A549 (cell line): ENCODE measurements at regions not wholly inside any gene's neighbourhood (a gene's known extent, or its start where the extent isn't known, plus 50 kb on each side); places are given as distances from the start of the nearest gene placed in this dataset.

Experiments used
- ATAC-seq, 2 experiments: fragments of 200-7000 bp in 1 of 2; fragments of >200 bp in 1 of 2; cut with Nextera tagmentation in 1 of 2; cut with Tn5 transposase in 1 of 2; 3 replicates each; pipeline versions ENCODE4 v1.8.0 to v1.9.1; 2018 to 2020; ENCODE audit warnings: mild to moderate bottlenecking in 1 of 2, moderate library complexity in 1 of 2
- CTCF ChIA-PET: fragments of 300-600 bp; sonication (Branson Sonifier 250); formaldehyde crosslinking; extraction: SDS; loops from one replicate; lab custom pipeline; 2021; ENCODE audit warnings: antibody characterized with exemption, inconsistent platforms; lab: Yijun Ruan, JAX
- POLR2A ChIA-PET: fragments of 350-600 bp; formaldehyde crosslinking; extraction: SDS; loops from one replicate; lab custom pipeline; 2021; ENCODE audit warnings: antibody characterized with exemption, inconsistent platforms; lab: Yijun Ruan, JAX
- DNase-seq, 2 experiments: peaks; one replicate each; pipeline versions ENCODE4 v3.0.0 to v3.0.0-alpha.2; 2011 to 2016; ENCODE audit warnings: low read depth in 1 of 2, low spot score in 1 of 2
- FAIRE-seq: peaks from 2 replicates; lab custom pipeline; 2011; peaks lifted over from hg19 to GRCh38; lab: Jason Lieb, UNC
- H3K27ac ChIP-seq, 2 experiments: fragments of >200 bp; sonication (Bioruptor Twin); formaldehyde crosslinking; 3 replicates each; pipeline ENCODE4 v1.5.1; 2016 to 2017
- H3K4me1 ChIP-seq: fragments of >200 bp; sonication (Bioruptor Twin); formaldehyde crosslinking; 3 replicates; pipeline ENCODE4 v1.6.1; 2016
- H3K4me2 ChIP-seq: fragments of >200 bp; sonication (Bioruptor Twin); formaldehyde crosslinking; 3 replicates; pipeline ENCODE4 v1.6.1; 2016
- H3K4me3 ChIP-seq: fragments of >200 bp; sonication (Bioruptor Twin); formaldehyde crosslinking; 3 replicates; pipeline ENCODE4 v1.5.1; 2016
- H3K9me3 ChIP-seq: fragments of >200 bp; sonication (Bioruptor Twin); formaldehyde crosslinking; 3 replicates; pipeline ENCODE4 v1.6.1; 2016
- BHLHE40 ChIP-seq: IDR thresholded peaks from 2 replicates; pipeline ENCODE4 v1.6.1; 2012; ENCODE audit warnings: low read depth, low read length, inconsistent platforms
- CBX8 ChIP-seq: fragments of 200-600 bp; sonication (generic); IDR thresholded peaks from 2 replicates; pipeline ENCODE4 v1.6.1; 2016
- CEBPB ChIP-seq, 2 experiments: fragments of >200 bp in 1 of 2; sonication (Bioruptor Twin) in 1 of 2; formaldehyde crosslinking in 1 of 2; IDR thresholded peaks; 2 replicates each; pipeline ENCODE4 v1.6.1; 2012 to 2016
- CHD2 ChIP-seq: fragments of 150-350 bp; IDR thresholded peaks from 2 replicates; pipeline ENCODE4 v1.6.1; 2014; ENCODE audit warnings: low read length; ENCODE audit not compliant: partially characterized antibody
- E2F6 ChIP-seq: IDR thresholded peaks from 2 replicates; pipeline ENCODE4 v1.6.1; 2012; ENCODE audit warnings: low read depth, borderline replicate concordance
- ELK1 ChIP-seq: fragments of 150-350 bp; IDR thresholded peaks from 2 replicates; pipeline ENCODE4 v1.6.1; 2014; ENCODE audit warnings: low read depth, mild to moderate bottlenecking, low read length
- FOSB ChIP-seq: fragments of 250-450 bp; sonication (Bioruptor Pico); IDR thresholded peaks from 2 replicates; pipeline ENCODE4 v1.5.0; 2020; ENCODE audit warnings: mild to moderate bottlenecking, moderate library complexity
- HDAC2 ChIP-seq: fragments of 200-600 bp; sonication (generic); IDR thresholded peaks from 2 replicates; pipeline ENCODE4 v1.6.1; 2016
- HEYL ChIP-seq: fragments of 250-450 bp; sonication (Bioruptor Pico); IDR thresholded peaks from 2 replicates; pipeline ENCODE4 v1.8.0; 2021; ENCODE audit warnings: mild to moderate bottlenecking, moderate library complexity
- HOXB13 ChIP-seq: fragments of 250-450 bp; sonication (Bioruptor Pico); IDR thresholded peaks from 2 replicates; pipeline ENCODE4 v1.5.0; 2020; ENCODE audit warnings: low read depth, mild to moderate bottlenecking, moderate library complexity
- JUNB ChIP-seq: fragments of >200 bp; sonication (Bioruptor Twin); formaldehyde crosslinking; IDR thresholded peaks from 2 replicates; pipeline ENCODE4 v1.6.1; 2016
- MAZ ChIP-seq: fragments of 150-350 bp; IDR thresholded peaks from 2 replicates; pipeline ENCODE4 v1.6.1; 2014; ENCODE audit warnings: antibody characterized with exemption, low read depth, low read length, borderline replicate concordance
- NPAS2 ChIP-seq: fragments of 250-450 bp; sonication (Bioruptor Pico); IDR thresholded peaks from 2 replicates; pipeline ENCODE4 v1.8.0; 2022; ENCODE audit warnings: mild to moderate bottlenecking, moderate library complexity, borderline replicate concordance
- PHF8 ChIP-seq: fragments of 200-600 bp; sonication (generic); IDR thresholded peaks from 2 replicates; pipeline ENCODE4 v1.6.1; 2016; ENCODE audit warnings: low read depth, mild to moderate bottlenecking, antibody characterized with exemption, moderate library complexity, borderline replicate concordance
- POLR2A ChIP-seq: IDR thresholded peaks from 2 replicates; pipeline ENCODE4 v1.6.1; 2012; ENCODE audit warnings: mild to moderate bottlenecking, low read length
- RAD21 ChIP-seq, 2 experiments: fragments of >200 bp in 1 of 2; sonication (Bioruptor Twin) in 1 of 2; formaldehyde crosslinking in 1 of 2; IDR thresholded peaks in 1 of 2; conservative IDR thresholded peaks in 1 of 2; 2 replicates in 1 of 2; 3 replicates in 1 of 2; pipeline ENCODE4 v1.6.1; 2012 to 2018; ENCODE audit warnings: inconsistent platforms in 1 of 2
- RARB ChIP-seq: fragments of 250-450 bp; sonication (Bioruptor Pico); IDR thresholded peaks from 2 replicates; pipeline ENCODE4 v1.8.0; 2021; ENCODE audit warnings: mild to moderate bottlenecking, moderate library complexity
- RCOR1 ChIP-seq: fragments of 150-350 bp; IDR thresholded peaks from 2 replicates; pipeline ENCODE4 v1.6.1; 2014; ENCODE audit warnings: antibody characterized with exemption, low read length, low read depth
- RFX5 ChIP-seq: fragments of 450-650 bp; IDR thresholded peaks from 2 replicates; pipeline ENCODE4 v1.7.1; 2014; ENCODE audit warnings: antibody characterized with exemption, mild to moderate bottlenecking, moderate library complexity
- RNF2 ChIP-seq: fragments of 200-600 bp; sonication (generic); IDR thresholded peaks from 2 replicates; pipeline ENCODE4 v1.6.1; 2016; ENCODE audit warnings: low read depth, mild to moderate bottlenecking, antibody characterized with exemption, moderate library complexity, borderline replicate concordance
- SMC3 ChIP-seq: fragments of >200 bp; sonication (Bioruptor Twin); formaldehyde crosslinking; IDR thresholded peaks from 3 replicates; pipeline ENCODE4 v1.6.1; 2018; ENCODE audit warnings: inconsistent platforms
- USF2 ChIP-seq: fragments of 450-650 bp; IDR thresholded peaks from 2 replicates; pipeline ENCODE4 v1.6.1; 2014; ENCODE audit warnings: antibody characterized with exemption
- ZC3H11A ChIP-seq: fragments of 450-650 bp; IDR thresholded peaks from 2 replicates; pipeline ENCODE4 v1.6.1; 2014; ENCODE audit warnings: antibody characterized with exemption, mild to moderate bottlenecking
- ZFP36 ChIP-seq: fragments of 450-650 bp; IDR thresholded peaks from 2 replicates; pipeline ENCODE4 v1.6.1; 2014; ENCODE audit warnings: borderline replicate concordance; ENCODE audit not compliant: partially characterized antibody
- ZNF302 ChIP-seq: fragments of 250-450 bp; sonication (Bioruptor Pico); IDR thresholded peaks from 2 replicates; pipeline ENCODE4 v1.9.0; 2021; ENCODE audit warnings: inconsistent platforms, mild to moderate bottlenecking, moderate library complexity
- WGBS: methylation state at CpG from one replicate; pipeline ENCODE4 v1.1.6; 2017; ENCODE audit errors: missing lambda C conversion rate; 5-methylcytosine and 5-hydroxymethylcytosine counted together
- TF ChIP-seq, protein P1 (sequence below): IDR thresholded peaks from 2 replicates; pipeline ENCODE4 v1.6.1; 2012

GRCh38 chr4:151833174-151833573 is 72.4 kb upstream of the GATB start:
- no peaks in the 10 kb centered on the region for H3K4me1 ChIP-seq
- no peak for DNase-seq
- TF ChIP-seq USF2 = no peak
- no peak for TF ChIP-seq E2F6
- no peak for TF ChIP-seq CEBPB (IDR thresholded peaks at IDR 0.05)
- no peak for TF ChIP-seq JUNB
- no peak for TF ChIP-seq ZFP36
- TF ChIP-seq RCOR1 = no peak
- TF ChIP-seq BHLHE40 = no peak
- no peak for TF ChIP-seq PHF8
- no peak for TF ChIP-seq ZNF302 (CRISPR knock-in tag)
- no peak for TF ChIP-seq POLR2A
- TF ChIP-seq RFX5 = no peak
- no peak for TF ChIP-seq RNF2
- TF ChIP-seq, all 56 proteins: peak for 0
- FAIRE-seq (no peak), ATAC-seq (no peak)
- Histone ChIP-seq H3K27ac (no peak overlapping the region), H3K4me3 (no peak overlapping the region), H3K9me3 (no peaks in the 10 kb centered on the region), H3K4me2 (no peak overlapping the region)
- POLR2A ChIA-PET = no interaction called here
- CTCF ChIA-PET = no interaction called here

GRCh38 chr4:151831526-151831925 is 70.7 kb upstream of the GATB start:
- no peak for ATAC-seq
- CTCF ChIA-PET = interaction anchor here (0.7 to 1.4 kb wide), 3 partner anchors 13 to 517 kb away, joined by 3 to 4 read pairs (median 3); no protein-coding TSS in a partner anchor
- Histone ChIP-seq H3K9me3 (no peaks in the 10 kb centered on the region), H3K27ac (no peak overlapping the region), H3K4me2 (no peak overlapping the region), H3K4me1 (no peaks in the 10 kb centered on the region), H3K4me3 (no peak overlapping the region)
- TF ChIP-seq NPAS2 = no peak
- no peak for TF ChIP-seq RAD21 (conservative IDR thresholded peaks at IDR 0.05 in 1 of 2, IDR thresholded peaks at IDR 0.05 in 1 of 2)
- TF ChIP-seq ZC3H11A = no peak
- TF ChIP-seq RNF2 = no peak
- TF ChIP-seq CHD2 = no peak
- no peak for TF ChIP-seq HOXB13
- no peak for TF ChIP-seq JUNB
- no peak for TF ChIP-seq ELK1
- TF ChIP-seq CBX8 = no peak
- TF ChIP-seq, protein P1, sequence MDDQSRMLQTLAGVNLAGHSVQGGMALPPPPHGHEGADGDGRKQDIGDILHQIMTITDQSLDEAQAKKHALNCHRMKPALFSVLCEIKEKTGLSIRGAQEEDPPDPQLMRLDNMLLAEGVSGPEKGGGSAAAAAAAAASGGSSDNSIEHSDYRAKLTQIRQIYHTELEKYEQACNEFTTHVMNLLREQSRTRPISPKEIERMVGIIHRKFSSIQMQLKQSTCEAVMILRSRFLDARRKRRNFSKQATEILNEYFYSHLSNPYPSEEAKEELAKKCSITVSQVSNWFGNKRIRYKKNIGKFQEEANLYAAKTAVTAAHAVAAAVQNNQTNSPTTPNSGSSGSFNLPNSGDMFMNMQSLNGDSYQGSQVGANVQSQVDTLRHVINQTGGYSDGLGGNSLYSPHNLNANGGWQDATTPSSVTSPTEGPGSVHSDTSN = no peak
- no peak for TF ChIP-seq USF2
- no peak for TF ChIP-seq SMC3
- TF ChIP-seq ZFP36 = no peak
- no peak for TF ChIP-seq RARB (CRISPR knock-in tag)
- no peak for TF ChIP-seq MAZ
- TF ChIP-seq HDAC2 = no peak
- TF ChIP-seq FOSB (CRISPR knock-in tag) = no peak
- no peak for TF ChIP-seq HEYL (CRISPR knock-in tag)
- no peak for FAIRE-seq
- DNase-seq = no peak
- 4% methylated on average over 1 of the region's 1 CpG for WGBS
- POLR2A ChIA-PET = no interaction called here
